H1 (cell line): ENCODE measurements at regions not wholly inside any gene's neighbourhood (a gene's known extent, or its start where the extent isn't known, plus 50 kb on each side); places are given as distances from the start of the nearest gene placed in this dataset.

Source experiments
- CTCF ChIA-PET: fragments of 300-600 bp; sonication (Branson Sonifier 250); formaldehyde crosslinking; loops from one replicate; lab custom pipeline; 2021; ENCODE audit not compliant: partially characterized antibody; lab: Charles Lee
- POLR2A ChIA-PET: fragments of 300-600 bp; sonication (Branson Sonifier 250); formaldehyde crosslinking; loops from one replicate; lab custom pipeline; 2021; ENCODE audit warnings: inconsistent platforms; ENCODE audit not compliant: partially characterized antibody; lab: Charles Lee
- DNase-seq, 2 experiments: peaks; one replicate each; pipeline versions ENCODE4 v3.0.0 to v3.0.0-alpha.2; 2010 to 2022; ENCODE audit warnings: low spot score in 2 of 2, low read depth in 1 of 2, mixed read lengths in 1 of 2
- FAIRE-seq: peaks from 2 replicates; lab custom pipeline; 2011; peaks lifted over from hg19 to GRCh38; lab: Jason Lieb, UNC
- H2AFZ ChIP-seq: 2 replicates; pipeline ENCODE4 v1.8.1; 2012; ENCODE audit warnings: low read length, inconsistent platforms
- H2AK5ac ChIP-seq: 2 replicates; pipeline ENCODE4 v1.6.1; 2013; ENCODE audit warnings: low read depth, low read length
- H2BK120ac ChIP-seq: replicated peaks from 2 replicates; pipeline ENCODE3; 2013; ENCODE audit warnings: low read depth, low read length, inconsistent platforms
- H2BK12ac ChIP-seq: 2 replicates; pipeline ENCODE4 v1.6.1; 2013; ENCODE audit warnings: low read depth, low read length
- H2BK15ac ChIP-seq: 2 replicates; pipeline ENCODE4 v1.6.1; 2013; ENCODE audit warnings: low read length
- H2BK20ac ChIP-seq: 2 replicates; pipeline ENCODE4 v1.6.1; 2013; ENCODE audit warnings: low read length
- H2BK5ac ChIP-seq: 2 replicates; pipeline ENCODE4 v1.6.1; 2013; ENCODE audit warnings: low read depth, low read length
- H3K14ac ChIP-seq: 2 replicates; pipeline ENCODE4 v1.6.1; 2013; ENCODE audit warnings: inconsistent platforms; ENCODE audit not compliant: insufficient read length
- H3K18ac ChIP-seq: 2 replicates; pipeline ENCODE4 v1.6.1; 2013; ENCODE audit warnings: low read length; ENCODE audit errors: extremely low read depth
- H3K23ac ChIP-seq: 2 replicates; pipeline ENCODE4 v1.6.1; 2013; ENCODE audit warnings: inconsistent platforms; ENCODE audit not compliant: insufficient read length
- H3K23me2 ChIP-seq: 2 replicates; pipeline ENCODE4 v1.6.1; 2013; ENCODE audit warnings: low read depth, low read length
- H3K27ac ChIP-seq: 2 replicates; pipeline ENCODE4 v1.6.1; 2011; ENCODE audit warnings: low read depth, low read length, inconsistent platforms
- H3K27me3 ChIP-seq, 4 experiments: replicated peaks in 1 of 4; 1 replicate in 1 of 4; 2 replicates in 3 of 4; pipeline versions ENCODE4 v1.6.1 to v1.8.1; 2011 to 2013; ENCODE audit warnings: low read length in 3 of 4, mild to moderate bottlenecking in 3 of 4, inconsistent platforms in 2 of 4, mixed read lengths in 2 of 4, moderate library complexity in 1 of 4; ENCODE audit not compliant: control insufficient read depth in 3 of 4, insufficient read depth in 3 of 4; ENCODE audit errors: extremely low read depth in 1 of 4
- H3K36me3 ChIP-seq, 4 experiments: 2 replicates each; pipeline versions ENCODE4 v1.6.1 to v1.8.1; 2011 to 2013; ENCODE audit warnings: mild to moderate bottlenecking in 4 of 4, low read length in 3 of 4, moderate library complexity in 2 of 4, control low read depth in 1 of 4, inconsistent platforms in 1 of 4; ENCODE audit not compliant: insufficient read depth in 4 of 4, control insufficient read depth in 2 of 4
- H3K4ac ChIP-seq: replicated peaks from 2 replicates; pipeline ENCODE3; 2013; ENCODE audit warnings: low read length, low read depth, mixed read lengths, inconsistent platforms; ENCODE audit not compliant: insufficient read length
- H3K4me1 ChIP-seq, 4 experiments: replicated peaks in 1 of 4; 1 replicate in 1 of 4; 2 replicates in 3 of 4; pipeline versions ENCODE4 v1.6.1 to v1.8.1; 2011 to 2013; ENCODE audit warnings: low read length in 3 of 4, inconsistent platforms in 2 of 4, mixed read lengths in 1 of 4; ENCODE audit not compliant: insufficient read depth in 4 of 4, control insufficient read depth in 3 of 4
- H3K4me2 ChIP-seq, 2 experiments: 2 replicates each; pipeline versions ENCODE4 v1.6.1 to v1.8.1; 2011 to 2013; ENCODE audit warnings: low read depth in 2 of 2, low read length in 2 of 2, control low read depth in 1 of 2, inconsistent platforms in 1 of 2, mild to moderate bottlenecking in 1 of 2; ENCODE audit not compliant: insufficient read depth in 1 of 2
- H3K4me3 ChIP-seq, 4 experiments: fragments of 200-600, 300-600 bp in 1 of 4; sonication (generic), shearing (Covaris generic), sonication (Bioruptor Twin) in 1 of 4; 2 replicates each; pipeline versions ENCODE4 v1.5.1 to v1.8.1; 2011 to 2016; ENCODE audit warnings: low read length in 4 of 4, low read depth in 3 of 4, control low read depth in 2 of 4, inconsistent platforms in 2 of 4, mild to moderate bottlenecking in 2 of 4, mixed read lengths in 1 of 4, moderate library complexity in 1 of 4; ENCODE audit not compliant: insufficient read depth in 2 of 4; ENCODE audit errors: extremely low read depth in 1 of 4
- H3K56ac ChIP-seq: replicated peaks from 2 replicates; pipeline ENCODE3; 2013; ENCODE audit warnings: low read depth, mild to moderate bottlenecking, mixed read lengths, low read length, inconsistent platforms; ENCODE audit not compliant: insufficient read length
- H3K79me1 ChIP-seq: 2 replicates; pipeline ENCODE4 v1.6.1; 2013; ENCODE audit warnings: low read depth, low read length, control low read depth
- H3K79me2 ChIP-seq, 2 experiments: 2 replicates each; pipeline versions ENCODE4 v1.6.1 to v1.8.1; 2012 to 2013; ENCODE audit warnings: low read length in 2 of 2, mild to moderate bottlenecking in 2 of 2, inconsistent platforms in 1 of 2; ENCODE audit not compliant: insufficient read depth in 2 of 2, control insufficient read depth in 1 of 2
- H3K9ac ChIP-seq, 4 experiments: replicated peaks in 1 of 4; 1 replicate in 1 of 4; 2 replicates in 3 of 4; pipeline versions ENCODE4 v1.6.1 to v1.8.1; 2011 to 2013; ENCODE audit warnings: low read depth in 3 of 4, low read length in 3 of 4, control low read depth in 2 of 4, mild to moderate bottlenecking in 2 of 4, moderate library complexity in 2 of 4, inconsistent platforms in 1 of 4; ENCODE audit errors: extremely low read depth in 1 of 4
- H3K9me3 ChIP-seq, 2 experiments: 2 replicates each; pipeline versions ENCODE4 v1.6.1 to v1.8.1; 2012 to 2013; ENCODE audit warnings: mild to moderate bottlenecking in 2 of 2, moderate library complexity in 2 of 2, control low read depth in 1 of 2, inconsistent platforms in 1 of 2, low read depth in 1 of 2, low read length in 1 of 2, mixed read lengths in 1 of 2; ENCODE audit not compliant: insufficient read depth in 2 of 2
- H4K20me1 ChIP-seq, 2 experiments: replicated peaks in 1 of 2; 2 replicates each; pipeline versions ENCODE3 to v1.8.1; 2011 to 2013; ENCODE audit warnings: inconsistent platforms in 2 of 2, low read length in 2 of 2, mild to moderate bottlenecking in 1 of 2; ENCODE audit not compliant: insufficient read depth in 2 of 2, control insufficient read depth in 1 of 2
- H4K5ac ChIP-seq: 2 replicates; pipeline ENCODE4 v1.6.1; 2013; ENCODE audit warnings: low read length, low read depth, mixed read lengths, inconsistent platforms; ENCODE audit not compliant: insufficient read length
- H4K8ac ChIP-seq: 2 replicates; pipeline ENCODE4 v1.8.0; 2013; ENCODE audit warnings: mild to moderate bottlenecking, moderate library complexity, low read length, inconsistent platforms; ENCODE audit not compliant: insufficient read depth; ENCODE audit errors: extremely low read depth
- H4K91ac ChIP-seq: replicated peaks from 2 replicates; pipeline ENCODE3; 2013; ENCODE audit warnings: low read length, mixed read lengths, inconsistent platforms; ENCODE audit not compliant: insufficient read length
- CHD1 ChIP-seq: IDR thresholded peaks from 2 replicates; pipeline ENCODE4 v1.6.1; 2012; ENCODE audit warnings: low read depth, low read length, improper control_type of control experiment
- EGR1 ChIP-seq: IDR thresholded peaks from 2 replicates; pipeline ENCODE4 v1.6.1; 2011; ENCODE audit warnings: low read depth, low read length, borderline replicate concordance
- FOSL1 ChIP-seq: IDR thresholded peaks from 2 replicates; pipeline ENCODE4 v1.6.1; 2011; ENCODE audit warnings: mild to moderate bottlenecking, low read depth, low read length, moderate library complexity; ENCODE audit not compliant: insufficient read depth
- HDAC2 ChIP-seq, 2 experiments: fragments of 300-600 bp in 1 of 2; sonication (generic) in 1 of 2; IDR thresholded peaks; 2 replicates each; pipeline ENCODE4 v1.6.1; 2011 to 2012; ENCODE audit warnings: low read depth in 2 of 2, low read length in 2 of 2, mild to moderate bottlenecking in 2 of 2, moderate library complexity in 2 of 2, borderline replicate concordance in 1 of 2, inconsistent platforms in 1 of 2
- MAX ChIP-seq: IDR thresholded peaks from 2 replicates; pipeline ENCODE4 v1.6.1; 2012; ENCODE audit warnings: inconsistent platforms
- PHF8 ChIP-seq: fragments of 200-600 bp; sonication (generic); conservative IDR thresholded peaks from 2 replicates; pipeline ENCODE4 v1.7.1; 2012; ENCODE audit warnings: low read depth, mild to moderate bottlenecking, inconsistent platforms, low read length, moderate library complexity
- ZNF274 ChIP-seq: IDR thresholded peaks from 2 replicates; pipeline ENCODE4 v1.7.0; 2012; ENCODE audit warnings: low read length, borderline replicate concordance; ENCODE audit errors: extremely low read depth
- WGBS, 2 experiments: shearing (Covaris generic) in 1 of 2; methylation state at CpG; one replicate each; pipeline versions ENCODE4 v1.1.6 to v1.1.7; 2013 to 2015; ENCODE audit warnings: low lambda C conversion rate in 2 of 2, mixed read lengths in 2 of 2, inconsistent platforms in 1 of 2, low coverage in 1 of 2, missing lambda C conversion rate in 1 of 2; ENCODE audit not compliant: insufficient replicate concordance in 2 of 2, insufficient coverage in 1 of 2, insufficient read length in 1 of 2; ENCODE audit errors: extremely low coverage in 1 of 2, missing lambda C conversion rate in 1 of 2; 5-methylcytosine and 5-hydroxymethylcytosine counted together
- TF ChIP-seq, protein P1 (sequence below): IDR thresholded peaks from 2 replicates; pipeline ENCODE4 v1.6.1; 2011; ENCODE audit warnings: low read depth, mild to moderate bottlenecking, low read length; ENCODE audit not compliant: insufficient read depth

GRCh38 chr10:61039868-61040267 lies 95.9 kb upstream of the RHOBTB1 start:
- DNase-seq (no peak), FAIRE-seq (no peak)
- H3K14ac ChIP-seq, result no peak overlapping the region
- H3K18ac ChIP-seq, result no peak overlapping the region
- H3K27me3 ChIP-seq, result no peaks in the 10 kb centered on the region
- H3K4ac ChIP-seq, result no peak overlapping the region
- H2BK12ac ChIP-seq, result no peak overlapping the region
- peaks cover 6 to 17% of the 10 kb centered on the region in 2 experiments; a peak in 3 of 4 replicates for H3K9me3 ChIP-seq
- ChIA-PET POLR2A (no interaction called here), CTCF (interaction anchor here (1.2 to 2.9 kb wide), 3 partner anchors 13 to 150 kb away, joined by 3 to 11 read pairs (median 4); no protein-coding TSS in a partner anchor)
- no peaks in the 10 kb centered on the region for H4K20me1 ChIP-seq
- no peak overlapping the region for H4K5ac ChIP-seq
- H2AK5ac ChIP-seq, result no peak overlapping the region
- no peak overlapping the region for H3K56ac ChIP-seq
- H3K23ac ChIP-seq, result no peak overlapping the region
- no peaks in the 10 kb centered on the region for H3K79me2 ChIP-seq
- no peak overlapping the region for H3K4me2 ChIP-seq
- no peak overlapping the region for H3K4me3 ChIP-seq
- peaks cover 0 to 6% (median 0%) of the 10 kb centered on the region in 4 experiments; a peak in 1 of 8 replicates for H3K36me3 ChIP-seq
- no peak overlapping the region for H2BK15ac ChIP-seq
- WGBS, 2 experiments, result 93% methylated on average over 1 of the region's 1 CpG; no CpG with 5 or more reads in 1 of the 2 experiments
- no peak overlapping the region for H2AFZ ChIP-seq
- no peak overlapping the region for H3K9ac ChIP-seq
- H4K91ac ChIP-seq, result no peak overlapping the region
- no peaks in the 10 kb centered on the region for H3K79me1 ChIP-seq
- H3K23me2 ChIP-seq, result no peaks in the 10 kb centered on the region
- H4K8ac ChIP-seq, result no peak overlapping the region
- peaks cover 0 to 7% (median 4%) of the 10 kb centered on the region in 4 experiments; a peak in 4 of 7 replicates for H3K4me1 ChIP-seq
- no peak overlapping the region for H2BK20ac ChIP-seq
- H2BK5ac ChIP-seq, result no peak overlapping the region
- no peak overlapping the region for H3K27ac ChIP-seq
- H2BK120ac ChIP-seq, result no peak overlapping the region
- TF ChIP-seq MAX (no peak), ZNF274 (no peak), FOSL1 (no peak), HDAC2 (IDR thresholded peaks at IDR 0.05; ENCODE audit: borderline replicate concordance in 1 of 2, low read depth in 2 of 2, low read length in 2 of 2) (no peak), EGR1 (no peak), CHD1 (no peak), PHF8 (no peak)
- TF ChIP-seq, protein P1, sequence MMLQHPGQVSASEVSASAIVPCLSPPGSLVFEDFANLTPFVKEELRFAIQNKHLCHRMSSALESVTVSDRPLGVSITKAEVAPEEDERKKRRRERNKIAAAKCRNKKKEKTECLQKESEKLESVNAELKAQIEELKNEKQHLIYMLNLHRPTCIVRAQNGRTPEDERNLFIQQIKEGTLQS, result no peak
